H1 (cell line): ENCODE measurements at regions not wholly inside any gene's neighbourhood (a gene's known extent, or its start where the extent isn't known, plus 50 kb on each side); places are given as distances from the start of the nearest gene placed in this dataset.

Experiments
- CTCF ChIA-PET: fragments of 300-600 bp; sonication (Branson Sonifier 250); formaldehyde crosslinking; loops from one replicate; lab custom pipeline; 2021; ENCODE audit not compliant: partially characterized antibody; lab: Charles Lee
- POLR2A ChIA-PET: fragments of 300-600 bp; sonication (Branson Sonifier 250); formaldehyde crosslinking; loops from one replicate; lab custom pipeline; 2021; ENCODE audit warnings: inconsistent platforms; ENCODE audit not compliant: partially characterized antibody; lab: Charles Lee
- DNase-seq, 2 experiments: peaks; one replicate each; pipeline versions ENCODE4 v3.0.0 to v3.0.0-alpha.2; 2010 to 2022; ENCODE audit warnings: low spot score in 2 of 2, low read depth in 1 of 2, mixed read lengths in 1 of 2
- FAIRE-seq: peaks from 2 replicates; lab custom pipeline; 2011; peaks lifted over from hg19 to GRCh38; lab: Jason Lieb, UNC
- H2AFZ ChIP-seq: 2 replicates; pipeline ENCODE4 v1.8.1; 2012; ENCODE audit warnings: low read length, inconsistent platforms
- H2AK5ac ChIP-seq: 2 replicates; pipeline ENCODE4 v1.6.1; 2013; ENCODE audit warnings: low read depth, low read length
- H2BK120ac ChIP-seq: replicated peaks from 2 replicates; pipeline ENCODE3; 2013; ENCODE audit warnings: low read depth, low read length, inconsistent platforms
- H2BK12ac ChIP-seq: 2 replicates; pipeline ENCODE4 v1.6.1; 2013; ENCODE audit warnings: low read depth, low read length
- H2BK15ac ChIP-seq: 2 replicates; pipeline ENCODE4 v1.6.1; 2013; ENCODE audit warnings: low read length
- H2BK20ac ChIP-seq: 2 replicates; pipeline ENCODE4 v1.6.1; 2013; ENCODE audit warnings: low read length
- H2BK5ac ChIP-seq: 2 replicates; pipeline ENCODE4 v1.6.1; 2013; ENCODE audit warnings: low read depth, low read length
- H3K14ac ChIP-seq: 2 replicates; pipeline ENCODE4 v1.6.1; 2013; ENCODE audit warnings: inconsistent platforms; ENCODE audit not compliant: insufficient read length
- H3K18ac ChIP-seq: 2 replicates; pipeline ENCODE4 v1.6.1; 2013; ENCODE audit warnings: low read length; ENCODE audit errors: extremely low read depth
- H3K23ac ChIP-seq: 2 replicates; pipeline ENCODE4 v1.6.1; 2013; ENCODE audit warnings: inconsistent platforms; ENCODE audit not compliant: insufficient read length
- H3K23me2 ChIP-seq: 2 replicates; pipeline ENCODE4 v1.6.1; 2013; ENCODE audit warnings: low read depth, low read length
- H3K27ac ChIP-seq: 2 replicates; pipeline ENCODE4 v1.6.1; 2011; ENCODE audit warnings: low read depth, low read length, inconsistent platforms
- H3K27me3 ChIP-seq, 4 experiments: replicated peaks in 1 of 4; 1 replicate in 1 of 4; 2 replicates in 3 of 4; pipeline versions ENCODE4 v1.6.1 to v1.8.1; 2011 to 2013; ENCODE audit warnings: low read length in 3 of 4, mild to moderate bottlenecking in 3 of 4, inconsistent platforms in 2 of 4, mixed read lengths in 2 of 4, moderate library complexity in 1 of 4; ENCODE audit not compliant: control insufficient read depth in 3 of 4, insufficient read depth in 3 of 4; ENCODE audit errors: extremely low read depth in 1 of 4
- H3K36me3 ChIP-seq, 4 experiments: 2 replicates each; pipeline versions ENCODE4 v1.6.1 to v1.8.1; 2011 to 2013; ENCODE audit warnings: mild to moderate bottlenecking in 4 of 4, low read length in 3 of 4, moderate library complexity in 2 of 4, control low read depth in 1 of 4, inconsistent platforms in 1 of 4; ENCODE audit not compliant: insufficient read depth in 4 of 4, control insufficient read depth in 2 of 4
- H3K4ac ChIP-seq: replicated peaks from 2 replicates; pipeline ENCODE3; 2013; ENCODE audit warnings: low read length, low read depth, mixed read lengths, inconsistent platforms; ENCODE audit not compliant: insufficient read length
- H3K4me1 ChIP-seq, 4 experiments: replicated peaks in 1 of 4; 1 replicate in 1 of 4; 2 replicates in 3 of 4; pipeline versions ENCODE4 v1.6.1 to v1.8.1; 2011 to 2013; ENCODE audit warnings: low read length in 3 of 4, inconsistent platforms in 2 of 4, mixed read lengths in 1 of 4; ENCODE audit not compliant: insufficient read depth in 4 of 4, control insufficient read depth in 3 of 4
- H3K4me2 ChIP-seq, 2 experiments: 2 replicates each; pipeline versions ENCODE4 v1.6.1 to v1.8.1; 2011 to 2013; ENCODE audit warnings: low read depth in 2 of 2, low read length in 2 of 2, control low read depth in 1 of 2, inconsistent platforms in 1 of 2, mild to moderate bottlenecking in 1 of 2; ENCODE audit not compliant: insufficient read depth in 1 of 2
- H3K4me3 ChIP-seq, 4 experiments: fragments of 200-600, 300-600 bp in 1 of 4; sonication (generic), shearing (Covaris generic), sonication (Bioruptor Twin) in 1 of 4; 2 replicates each; pipeline versions ENCODE4 v1.5.1 to v1.8.1; 2011 to 2016; ENCODE audit warnings: low read length in 4 of 4, low read depth in 3 of 4, control low read depth in 2 of 4, inconsistent platforms in 2 of 4, mild to moderate bottlenecking in 2 of 4, mixed read lengths in 1 of 4, moderate library complexity in 1 of 4; ENCODE audit not compliant: insufficient read depth in 2 of 4; ENCODE audit errors: extremely low read depth in 1 of 4
- H3K56ac ChIP-seq: replicated peaks from 2 replicates; pipeline ENCODE3; 2013; ENCODE audit warnings: low read depth, mild to moderate bottlenecking, mixed read lengths, low read length, inconsistent platforms; ENCODE audit not compliant: insufficient read length
- H3K79me1 ChIP-seq: 2 replicates; pipeline ENCODE4 v1.6.1; 2013; ENCODE audit warnings: low read depth, low read length, control low read depth
- H3K79me2 ChIP-seq, 2 experiments: 2 replicates each; pipeline versions ENCODE4 v1.6.1 to v1.8.1; 2012 to 2013; ENCODE audit warnings: low read length in 2 of 2, mild to moderate bottlenecking in 2 of 2, inconsistent platforms in 1 of 2; ENCODE audit not compliant: insufficient read depth in 2 of 2, control insufficient read depth in 1 of 2
- H3K9ac ChIP-seq, 4 experiments: replicated peaks in 1 of 4; 1 replicate in 1 of 4; 2 replicates in 3 of 4; pipeline versions ENCODE4 v1.6.1 to v1.8.1; 2011 to 2013; ENCODE audit warnings: low read depth in 3 of 4, low read length in 3 of 4, control low read depth in 2 of 4, mild to moderate bottlenecking in 2 of 4, moderate library complexity in 2 of 4, inconsistent platforms in 1 of 4; ENCODE audit errors: extremely low read depth in 1 of 4
- H3K9me3 ChIP-seq, 2 experiments: 2 replicates each; pipeline versions ENCODE4 v1.6.1 to v1.8.1; 2012 to 2013; ENCODE audit warnings: mild to moderate bottlenecking in 2 of 2, moderate library complexity in 2 of 2, control low read depth in 1 of 2, inconsistent platforms in 1 of 2, low read depth in 1 of 2, low read length in 1 of 2, mixed read lengths in 1 of 2; ENCODE audit not compliant: insufficient read depth in 2 of 2
- H4K20me1 ChIP-seq, 2 experiments: replicated peaks in 1 of 2; 2 replicates each; pipeline versions ENCODE3 to v1.8.1; 2011 to 2013; ENCODE audit warnings: inconsistent platforms in 2 of 2, low read length in 2 of 2, mild to moderate bottlenecking in 1 of 2; ENCODE audit not compliant: insufficient read depth in 2 of 2, control insufficient read depth in 1 of 2
- H4K5ac ChIP-seq: 2 replicates; pipeline ENCODE4 v1.6.1; 2013; ENCODE audit warnings: low read length, low read depth, mixed read lengths, inconsistent platforms; ENCODE audit not compliant: insufficient read length
- H4K8ac ChIP-seq: 2 replicates; pipeline ENCODE4 v1.8.0; 2013; ENCODE audit warnings: mild to moderate bottlenecking, moderate library complexity, low read length, inconsistent platforms; ENCODE audit not compliant: insufficient read depth; ENCODE audit errors: extremely low read depth
- H4K91ac ChIP-seq: replicated peaks from 2 replicates; pipeline ENCODE3; 2013; ENCODE audit warnings: low read length, mixed read lengths, inconsistent platforms; ENCODE audit not compliant: insufficient read length
- BRCA1 ChIP-seq: IDR thresholded peaks from 2 replicates; pipeline ENCODE4 v1.6.1; 2012; ENCODE audit warnings: low read depth, low read length, improper control_type of control experiment
- CBX5 ChIP-seq: fragments of 300-800, 300-1000 bp; sonication (generic); IDR thresholded peaks from 2 replicates; pipeline ENCODE4 v1.7.1; 2016; ENCODE audit warnings: antibody characterized with exemption, low read length, low read depth
- CEBPB ChIP-seq: IDR thresholded peaks from 2 replicates; pipeline ENCODE4 v1.6.1; 2012; ENCODE audit warnings: low read depth, low read length
- CREB1 ChIP-seq: IDR thresholded peaks from 2 replicates; pipeline ENCODE4 v1.6.1; 2012; ENCODE audit warnings: inconsistent platforms
- GABPA ChIP-seq: IDR thresholded peaks from 2 replicates; pipeline ENCODE4 v1.6.1; 2011; ENCODE audit warnings: mild to moderate bottlenecking, low read length, moderate library complexity, borderline replicate concordance; ENCODE audit not compliant: insufficient read depth
- GTF2F1 ChIP-seq: IDR thresholded peaks from 2 replicates; pipeline ENCODE4 v1.6.1; 2012; ENCODE audit warnings: low read depth, low read length, improper control_type of control experiment, borderline replicate concordance
- HDAC6 ChIP-seq: IDR thresholded peaks from one replicate; pipeline ENCODE4 v1.7.1; 2012; ENCODE audit warnings: low read depth, mild to moderate bottlenecking, inconsistent platforms, low read length, moderate library complexity
- MAFK ChIP-seq: IDR thresholded peaks from 2 replicates; pipeline ENCODE4 v1.6.1; 2012; ENCODE audit warnings: low read depth, mild to moderate bottlenecking, improper control_type of control experiment, low read length
- POLR2A ChIP-seq, 2 experiments: IDR thresholded peaks; 1 replicate in 1 of 2; 2 replicates in 1 of 2; pipeline ENCODE4 v1.6.1; 2011; ENCODE audit warnings: low read depth in 2 of 2, low read length in 2 of 2, mild to moderate bottlenecking in 2 of 2; ENCODE audit errors: control extremely low read depth in 1 of 2
- SP2 ChIP-seq: IDR thresholded peaks from 2 replicates; pipeline ENCODE4 v1.6.1; 2012; ENCODE audit warnings: mild to moderate bottlenecking, low read length, inconsistent platforms
- TEAD4 ChIP-seq: IDR thresholded peaks from 2 replicates; pipeline ENCODE4 v1.6.1; 2012; ENCODE audit warnings: low read depth, low read length, inconsistent platforms, mixed read lengths
- WGBS, 2 experiments: shearing (Covaris generic) in 1 of 2; methylation state at CpG; one replicate each; pipeline versions ENCODE4 v1.1.6 to v1.1.7; 2013 to 2015; ENCODE audit warnings: low lambda C conversion rate in 2 of 2, mixed read lengths in 2 of 2, inconsistent platforms in 1 of 2, low coverage in 1 of 2, missing lambda C conversion rate in 1 of 2; ENCODE audit not compliant: insufficient replicate concordance in 2 of 2, insufficient coverage in 1 of 2, insufficient read length in 1 of 2; ENCODE audit errors: extremely low coverage in 1 of 2, missing lambda C conversion rate in 1 of 2; 5-methylcytosine and 5-hydroxymethylcytosine counted together

DNA sequence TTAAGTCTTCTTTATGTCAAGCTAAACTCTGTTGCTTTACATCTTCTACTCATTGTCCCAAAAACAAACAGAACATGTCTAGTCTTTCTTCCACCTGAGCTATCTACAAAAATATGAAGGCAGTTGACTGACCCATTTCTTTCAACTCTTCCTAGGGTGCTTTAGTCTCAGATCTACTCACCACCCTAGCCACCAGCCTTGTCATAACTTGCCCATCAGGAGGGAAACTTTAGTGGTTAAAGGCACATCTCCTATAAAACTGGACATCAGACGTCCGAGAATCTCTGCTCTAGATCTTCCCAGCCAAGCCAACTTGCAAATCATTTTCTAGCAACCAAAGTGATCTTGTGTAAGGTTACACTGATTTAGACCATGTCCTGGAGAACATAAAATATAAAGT lies 205.0 kb downstream of the ACTL7B start:
- H4K20me1 ChIP-seq, result no peaks in the 10 kb centered on the region

More for the DNA sequence above, 205.0 kb downstream of the ACTL7B start:
- 44% methylated on average over 2 of the region's 2 CpGs; no CpG with 5 or more reads in 1 of the 2 experiments for WGBS, 2 experiments
- H3K9me3 ChIP-seq, result no peaks in the 10 kb centered on the region
- H3K4ac ChIP-seq, result no peak overlapping the region
- CTCF ChIA-PET, result no interaction called here
- H3K36me3 ChIP-seq, result no peaks in the 10 kb centered on the region
- no peak overlapping the region for H3K14ac ChIP-seq
- no peaks in the 10 kb centered on the region for H3K79me1 ChIP-seq
- H4K5ac ChIP-seq, result no peak overlapping the region
- H2BK12ac ChIP-seq, result no peak overlapping the region
- no peak overlapping the region for H2BK120ac ChIP-seq
- no peak overlapping the region for H2BK15ac ChIP-seq
- H3K4me2 ChIP-seq, result no peak overlapping the region
- H3K79me2 ChIP-seq, result no peaks in the 10 kb centered on the region
- no peak overlapping the region for H2BK20ac ChIP-seq
- H3K27me3 ChIP-seq, result no peaks in the 10 kb centered on the region
- TF ChIP-seq BRCA1 (no peak), MAFK (no peak), POLR2A (IDR thresholded peaks at IDR 0.05; ENCODE audit: control extremely low read depth in 1 of 2, low read depth in 2 of 2, low read length in 2 of 2) (no peak), HDAC6 (no peak), GABPA (no peak), CBX5 (no peak), CREB1 (no peak), SP2 (no peak), CEBPB (no peak), TEAD4 (no peak), GTF2F1 (no peak)
- H2AK5ac ChIP-seq, result no peak overlapping the region
- H2BK5ac ChIP-seq, result no peak overlapping the region
- no peak overlapping the region for H3K56ac ChIP-seq
- no peak overlapping the region for H3K18ac ChIP-seq
- POLR2A ChIA-PET, result no interaction called here
- H3K4me3 ChIP-seq, result no peak overlapping the region
- DNase-seq, result no peak
- FAIRE-seq, result no peak
- no peaks in the 10 kb centered on the region for H3K4me1 ChIP-seq
- H3K9ac ChIP-seq, result no peak overlapping the region
- H3K23me2 ChIP-seq, result no peaks in the 10 kb centered on the region
- no peak overlapping the region for H3K23ac ChIP-seq
- H3K27ac ChIP-seq, result no peak overlapping the region
- H2AFZ ChIP-seq, result no peak overlapping the region
- no peak overlapping the region for H4K91ac ChIP-seq
- H4K8ac ChIP-seq, result no peak overlapping the region
